ENCODE measurements at regions not wholly inside any gene's neighbourhood (a gene's known extent, or its start where the extent isn't known, plus 50 kb on each side); places are given as distances from the start of the nearest gene placed in this dataset.

- Histone ChIP-seq H3K4me3 (ENCODE audit: low read depth, low read length, poor library complexity, severe bottlenecking) (no peak overlapping the region), H4K20me1 (ENCODE audit: insufficient read depth, low read length) (no peaks in the 10 kb centered on the region), H3K27ac (ENCODE audit: low read depth, low read length, poor library complexity, severe bottlenecking) (no peak overlapping the region), H3K4me1 (ENCODE audit: insufficient read depth, low read length, poor library complexity, severe bottlenecking) (no peaks in the 10 kb centered on the region), H3K4me2 (ENCODE audit: low read length) (no peak overlapping the region), H3K9me2 (ENCODE audit: insufficient read depth, low read length) (no peaks in the 10 kb centered on the region), H3K36me3 (ENCODE audit: insufficient read depth, low read length) (no peaks in the 10 kb centered on the region), H2AFZ (ENCODE audit: low read length) (no peak overlapping the region), H3K9me3 (ENCODE audit: low read length) (no peaks in the 10 kb centered on the region), H3K79me2 (ENCODE audit: insufficient read depth, low read depth, low read length) (no peaks in the 10 kb centered on the region)
- no peak for DNase-seq (ENCODE audit: low spot score)
- ChIA-PET CTCF (ENCODE audit: unreplicated experiment) (no interaction called here), POLR2A (no interaction called here)
- intact Hi-C loops (cut with micrococcal nuclease; ENCODE audit: unreplicated experiment) = no loop called here
- TF ChIP-seq EZH2phosphoT487 (IDR thresholded peaks at IDR 0.05; ENCODE audit: borderline replicate concordance, low read depth, low read length) = no peak
- TF ChIP-seq CTCF (conservative IDR thresholded peaks at IDR 0.05; ENCODE audit: low read length) = no peak
- no TSS peak for BruUV-seq (replicated peaks)
Observed at GRCh38 chr1:191875994-191876393, 282.3 kb upstream of the RGS18 start.

- H3K79me2 ChIP-seq (ENCODE audit: insufficient read depth, low read depth, low read length) = no peaks in the 10 kb centered on the region
- H3K4me1 ChIP-seq (ENCODE audit: insufficient read depth, low read length, poor library complexity, severe bottlenecking) = no peaks in the 10 kb centered on the region
- H3K4me3 ChIP-seq (ENCODE audit: low read depth, low read length, poor library complexity, severe bottlenecking) = no peak overlapping the region
- H2AFZ ChIP-seq (ENCODE audit: low read length) = no peak overlapping the region
- no peak for DNase-seq (ENCODE audit: low spot score)
- ChIA-PET CTCF (ENCODE audit: unreplicated experiment) (no interaction called here), POLR2A (interaction anchor here (0.7 kb wide), 1 partner anchor 110 kb away, joined by 3 read pairs; no protein-coding TSS in a partner anchor)
- intact Hi-C loops (cut with micrococcal nuclease; ENCODE audit: unreplicated experiment) = no loop called here
- no peaks in the 10 kb centered on the region for H3K9me2 ChIP-seq (ENCODE audit: insufficient read depth, low read length)
- no peak overlapping the region for H3K4me2 ChIP-seq (ENCODE audit: low read length)
- no TSS peak for BruUV-seq (replicated peaks)
- H3K36me3 ChIP-seq (ENCODE audit: insufficient read depth, low read length) = no peaks in the 10 kb centered on the region
- H3K27ac ChIP-seq (ENCODE audit: low read depth, low read length, poor library complexity, severe bottlenecking) = no peak overlapping the region
- no peaks in the 10 kb centered on the region for H3K9me3 ChIP-seq (ENCODE audit: low read length)
- no peaks in the 10 kb centered on the region for H4K20me1 ChIP-seq (ENCODE audit: insufficient read depth, low read length)
- TF ChIP-seq EZH2phosphoT487 (IDR thresholded peaks at IDR 0.05; ENCODE audit: borderline replicate concordance, low read depth, low read length) (no peak), CTCF (conservative IDR thresholded peaks at IDR 0.05; ENCODE audit: low read length) (no peak)
Observed at GRCh38 chr1:191876631-191877030, 281.6 kb upstream of the RGS18 start.

GRCh38 chr1:191882870-191883269 lies 275.4 kb upstream of the RGS18 start:
- H3K9me3 ChIP-seq (ENCODE audit: low read length) = no peaks in the 10 kb centered on the region
- POLR2A ChIA-PET = interaction anchor here (1.0 kb wide), 1 partner anchor 32 kb away, joined by 3 read pairs; no protein-coding TSS in a partner anchor
- no peaks in the 10 kb centered on the region for H3K4me1 ChIP-seq (ENCODE audit: insufficient read depth, low read length, poor library complexity, severe bottlenecking)
- intact Hi-C loops (cut with micrococcal nuclease; ENCODE audit: unreplicated experiment) = no loop called here
- DNase-seq (ENCODE audit: low spot score) = no peak
- H3K27ac ChIP-seq (ENCODE audit: low read depth, low read length, poor library complexity, severe bottlenecking) = no peak overlapping the region
- no TSS peak for BruUV-seq (replicated peaks)
- no peak overlapping the region for H2AFZ ChIP-seq (ENCODE audit: low read length)
- H3K4me2 ChIP-seq (ENCODE audit: low read length) = no peak overlapping the region
- CTCF ChIA-PET (ENCODE audit: unreplicated experiment) = no interaction called here
- no peaks in the 10 kb centered on the region for H3K79me2 ChIP-seq (ENCODE audit: insufficient read depth, low read depth, low read length)
- H3K4me3 ChIP-seq (ENCODE audit: low read depth, low read length, poor library complexity, severe bottlenecking) = no peak overlapping the region
- no peaks in the 10 kb centered on the region for H3K9me2 ChIP-seq (ENCODE audit: insufficient read depth, low read length)
- no peaks in the 10 kb centered on the region for H3K36me3 ChIP-seq (ENCODE audit: insufficient read depth, low read length)
- no peak for TF ChIP-seq EZH2phosphoT487 (IDR thresholded peaks at IDR 0.05; ENCODE audit: borderline replicate concordance, low read depth, low read length)
- TF ChIP-seq CTCF (conservative IDR thresholded peaks at IDR 0.05; ENCODE audit: low read length) = no peak
- no peaks in the 10 kb centered on the region for H4K20me1 ChIP-seq (ENCODE audit: insufficient read depth, low read length)

Measured in OCI-LY7 (cell line).